Fibroblast of lung (primary cell): ENCODE measurements at regions not wholly inside any gene's neighbourhood (a gene's known extent, or its start where the extent isn't known, plus 50 kb on each side); places are given as distances from the start of the nearest gene placed in this dataset.

ENCODE experiments used
- DNase-seq, 2 donors: peaks; one replicate each; pipeline versions ENCODE4 v3.0.0 to v3.0.0-alpha.2; 2010; ENCODE audit warnings: low read depth in 2 of 2
- H2AFZ ChIP-seq: 2 replicates; pipeline ENCODE4 v1.5.1; 2012; ENCODE audit warnings: low read length, control low read depth, inconsistent platforms
- H3K27ac ChIP-seq: 2 replicates; pipeline ENCODE4 v1.5.1; 2011; ENCODE audit warnings: low read length, control low read depth; ENCODE audit not compliant: insufficient read depth
- H3K27me3 ChIP-seq: 2 replicates; pipeline ENCODE4 v1.5.1; 2011; ENCODE audit warnings: mild to moderate bottlenecking, low read length; ENCODE audit not compliant: control insufficient read depth, insufficient read depth
- H3K36me3 ChIP-seq: 2 replicates; pipeline ENCODE4 v1.5.1; 2011; ENCODE audit warnings: low read length; ENCODE audit not compliant: control insufficient read depth, insufficient read depth
- H3K4me1 ChIP-seq: 2 replicates; pipeline ENCODE4 v1.5.1; 2011; ENCODE audit warnings: low read length; ENCODE audit not compliant: control insufficient read depth, insufficient read depth; ENCODE audit errors: extremely low read depth
- H3K4me2 ChIP-seq: 2 replicates; pipeline ENCODE4 v1.5.1; 2011; ENCODE audit warnings: low read length, control low read depth; ENCODE audit not compliant: insufficient read depth; ENCODE audit errors: extremely low read depth
- H3K4me3 ChIP-seq, 4 experiments: fragments of 200-600 bp in 1 of 4; sonication (generic) in 1 of 4; replicated peaks in 1 of 4; 2 replicates each; pipeline ENCODE4 v1.5.1; 2011 to 2016; ENCODE audit warnings: low read length in 4 of 4, low read depth in 3 of 4, mild to moderate bottlenecking in 3 of 4, control low read depth in 2 of 4, inconsistent platforms in 1 of 4, mixed read lengths in 1 of 4; ENCODE audit not compliant: insufficient read depth in 1 of 4; ENCODE audit errors: control extremely low read depth in 1 of 4
- H3K79me2 ChIP-seq: 2 replicates; pipeline ENCODE4 v1.5.1; 2012; ENCODE audit warnings: mild to moderate bottlenecking, low read length, inconsistent platforms; ENCODE audit not compliant: control insufficient read depth, insufficient read depth
- H3K9ac ChIP-seq: 2 replicates; pipeline ENCODE4 v1.5.1; 2011; ENCODE audit warnings: mild to moderate bottlenecking, low read length, control low read depth; ENCODE audit not compliant: insufficient read depth
- H3K9me3 ChIP-seq: 2 replicates; pipeline ENCODE4 v1.5.1; 2012; ENCODE audit warnings: low read depth, low read length; ENCODE audit not compliant: control insufficient read depth, insufficient read depth
- H4K20me1 ChIP-seq: 2 replicates; pipeline ENCODE4 v1.5.1; 2011; ENCODE audit warnings: low read length; ENCODE audit not compliant: control insufficient read depth, insufficient read depth; ENCODE audit errors: extremely low read depth
- CTCF ChIP-seq, 2 donors: IDR thresholded peaks in 1 of 2; conservative IDR thresholded peaks in 1 of 2; 1 replicate in 1 of 2; 2 replicates in 1 of 2; pipeline ENCODE4 v1.5.1; 2011 to 2012; ENCODE audit warnings: low read length in 2 of 2, control low read depth in 1 of 2, inconsistent platforms in 1 of 2, low read depth in 1 of 2, mild to moderate bottlenecking in 1 of 2
- EZH2 ChIP-seq: IDR thresholded peaks from 2 replicates; pipeline ENCODE4 v1.5.1; 2012; ENCODE audit warnings: low read length, control low read depth, mild to moderate bottlenecking; ENCODE audit errors: missing control alignments

GRCh38 chr1:201675143-201675542 lies 136.2 kb downstream of the NAV1 start:
- no peak for DNase-seq

GRCh38 chr1:201676197-201676596 lies 137.3 kb downstream of the NAV1 start:
- no peak overlapping the region for H3K9ac ChIP-seq

More at GRCh38 chr1:201675143-201675542, 136.2 kb downstream of the NAV1 start:
- H4K20me1 ChIP-seq, result peaks cover 5% of the 10 kb centered on the region
- no peak overlapping the region for H3K4me3 ChIP-seq
- TF ChIP-seq EZH2, result no peak
- no peak for TF ChIP-seq CTCF (conservative IDR thresholded peaks at IDR 0.05 in 1 of 2, IDR thresholded peaks at IDR 0.05 in 1 of 2; ENCODE audit: low read depth in 1 of 2, low read length in 2 of 2)
- no peak overlapping the region for H2AFZ ChIP-seq
- no peak overlapping the region for H3K9ac ChIP-seq
- no peaks in the 10 kb centered on the region for H3K9me3 ChIP-seq
- no peak overlapping the region for H3K4me2 ChIP-seq
- peaks cover 7% of the 10 kb centered on the region for H3K4me1 ChIP-seq
- H3K79me2 ChIP-seq, result peaks cover 98% of the 10 kb centered on the region
- no peak overlapping the region for H3K27ac ChIP-seq
- H3K36me3 ChIP-seq, result peaks cover 2% of the 10 kb centered on the region
- H3K27me3 ChIP-seq, result no peaks in the 10 kb centered on the region

GRCh38 chr1:201676641-201677040 lies 137.7 kb downstream of the NAV1 start:
- Histone ChIP-seq H2AFZ (no peak overlapping the region), H3K4me1 (peaks cover 7% of the 10 kb centered on the region)

More at GRCh38 chr1:201676197-201676596, 137.3 kb downstream of the NAV1 start:
- H3K79me2 ChIP-seq, result peaks cover 96% of the 10 kb centered on the region
- DNase-seq, result peak; percentile 55 to 60
- peaks cover 2% of the 10 kb centered on the region for H3K36me3 ChIP-seq
- no peak overlapping the region for H2AFZ ChIP-seq
- TF ChIP-seq CTCF (conservative IDR thresholded peaks at IDR 0.05 in 1 of 2, IDR thresholded peaks at IDR 0.05 in 1 of 2; ENCODE audit: low read depth in 1 of 2, low read length in 2 of 2), result no peak
- no peak for TF ChIP-seq EZH2
- H3K4me3 ChIP-seq, result peak overlapping the region in 1 of 4 experiments; percentile 6
- no peak overlapping the region for H3K4me2 ChIP-seq
- H3K4me1 ChIP-seq, result peaks cover 7% of the 10 kb centered on the region
- no peaks in the 10 kb centered on the region for H3K27me3 ChIP-seq
- no peaks in the 10 kb centered on the region for H3K9me3 ChIP-seq
- no peak overlapping the region for H3K27ac ChIP-seq
- H4K20me1 ChIP-seq, result peaks cover 5% of the 10 kb centered on the region

More at GRCh38 chr1:201676641-201677040, 137.7 kb downstream of the NAV1 start:
- peak in 1 of 2 donors; percentile 65 for DNase-seq
- Histone ChIP-seq H3K4me3 (no peak overlapping the region), H3K27ac (no peak overlapping the region), H3K79me2 (peaks cover 95% of the 10 kb centered on the region), H3K27me3 (no peaks in the 10 kb centered on the region), H3K4me2 (no peak overlapping the region), H4K20me1 (peaks cover 5% of the 10 kb centered on the region), H3K9ac (no peak overlapping the region), H3K9me3 (no peaks in the 10 kb centered on the region), H3K36me3 (peaks cover 2% of the 10 kb centered on the region)
- no peak for TF ChIP-seq CTCF (conservative IDR thresholded peaks at IDR 0.05 in 1 of 2, IDR thresholded peaks at IDR 0.05 in 1 of 2; ENCODE audit: low read depth in 1 of 2, low read length in 2 of 2)
- no peak for TF ChIP-seq EZH2
